NCI-H748 treated with DMSO at 0.1 percent for 48 hours (cell line): ENCODE measurements at regions not wholly inside any gene's neighbourhood (a gene's known extent, or its start where the extent isn't known, plus 50 kb on each side); places are given as distances from the start of the nearest gene placed in this dataset.
"Not testable (repeated sequence)": the region's sequence is repeated elsewhere in the genome, so short reads cannot be mapped to it uniquely, and the experiment has no call there.

Experiments used
- DNase-seq: peaks from one replicate; lab custom pipeline; 2025; lab: John Stamatoyannopoulos, UW

GRCh38 chrX:140163371-140164159 is 198.2 kb upstream of the CXorf66 start:
- DNase-seq, result no peak

DNA sequence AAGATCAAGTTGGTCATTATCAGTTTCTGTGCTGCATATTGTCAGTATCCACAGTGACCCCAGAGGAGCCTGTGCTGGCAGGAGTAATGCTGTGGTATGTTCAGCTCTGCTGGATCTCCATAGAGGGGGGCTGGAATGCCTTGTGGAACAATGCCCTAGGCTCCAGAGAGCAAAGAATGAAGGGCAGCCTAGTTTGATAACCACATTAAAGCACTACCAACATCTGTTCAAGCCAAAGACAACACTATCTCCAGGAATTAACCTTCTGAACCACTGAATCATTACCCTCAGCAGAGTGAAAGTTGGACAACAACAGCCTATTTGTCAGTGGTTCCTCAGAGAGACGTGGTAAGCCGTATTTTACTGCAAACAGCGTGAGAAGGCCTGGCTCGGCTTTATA is 192.3 kb upstream of the CXorf66 start:
- no peak for DNase-seq

DNA sequence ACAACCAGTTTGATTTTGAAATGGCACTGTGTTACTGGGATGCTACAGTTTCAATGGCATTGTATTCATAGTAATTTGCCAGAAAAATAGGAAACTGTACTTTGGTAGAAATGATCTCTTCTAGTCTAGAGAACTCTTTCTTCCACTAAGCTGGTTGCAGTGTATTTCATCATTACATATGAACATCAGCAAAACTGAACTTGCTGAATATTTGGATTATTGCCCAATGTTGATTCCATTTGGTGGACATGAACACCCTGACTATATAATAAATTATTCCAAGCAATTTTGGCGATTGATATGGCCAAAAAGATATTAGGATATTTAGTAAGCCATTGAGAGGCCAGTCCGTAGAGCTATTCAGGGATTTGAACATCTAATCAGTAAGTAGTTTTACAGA is 191.8 kb upstream of the CXorf66 start:
- no peak for DNase-seq

- no peak for DNase-seq
These were observed 186.0 kb upstream of the CXorf66 start for GRCh38 chrX:140151316-140151715.

DNA sequence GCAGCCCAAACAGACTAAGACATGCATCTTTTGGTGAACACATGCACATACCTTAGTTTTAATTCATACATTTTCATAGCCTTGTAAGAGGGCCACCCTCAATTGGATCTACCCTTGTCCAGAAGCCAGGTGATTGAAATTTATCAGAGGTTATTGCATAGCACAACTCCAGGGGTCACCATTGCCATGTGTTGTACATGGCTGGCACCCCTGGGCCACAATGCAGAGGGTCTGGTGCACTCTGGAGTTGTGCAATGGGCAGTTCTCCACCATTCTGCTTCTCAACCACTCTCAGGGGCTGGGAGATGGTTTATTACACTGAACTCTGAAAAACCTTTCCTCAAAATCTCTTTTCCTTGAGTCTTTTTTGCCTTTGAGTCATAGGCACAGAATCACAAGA is 184.4 kb upstream of the CXorf66 start:
- no peak for DNase-seq

DNA sequence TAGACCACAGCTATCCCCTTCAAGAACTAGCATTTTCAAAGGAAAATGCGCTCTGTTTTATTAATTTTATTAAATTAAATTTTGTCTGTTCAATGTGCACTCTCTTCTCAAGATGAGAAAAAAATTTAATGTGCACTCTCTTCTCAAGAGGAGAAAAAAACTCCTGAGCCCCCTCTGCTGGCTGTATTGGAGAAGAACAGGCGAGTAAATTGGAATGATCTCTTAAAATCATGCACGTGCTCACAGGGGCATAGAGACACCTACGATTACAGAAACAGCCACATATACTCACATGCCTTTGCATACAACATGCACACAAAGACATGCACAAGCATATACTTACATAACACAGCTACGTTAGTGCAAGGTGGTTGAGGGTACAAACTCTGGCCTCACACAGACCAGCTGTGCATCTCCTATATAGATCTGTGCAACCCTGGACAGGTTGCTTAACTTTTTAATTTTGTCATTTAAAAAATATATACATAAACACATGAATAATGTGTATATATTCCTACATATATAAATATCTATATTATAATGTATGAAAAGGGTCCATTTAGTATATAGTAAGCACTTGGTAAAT is 176.2 kb upstream of the CXorf66 start:
- DNase-seq, result peak; percentile 13

DNA sequence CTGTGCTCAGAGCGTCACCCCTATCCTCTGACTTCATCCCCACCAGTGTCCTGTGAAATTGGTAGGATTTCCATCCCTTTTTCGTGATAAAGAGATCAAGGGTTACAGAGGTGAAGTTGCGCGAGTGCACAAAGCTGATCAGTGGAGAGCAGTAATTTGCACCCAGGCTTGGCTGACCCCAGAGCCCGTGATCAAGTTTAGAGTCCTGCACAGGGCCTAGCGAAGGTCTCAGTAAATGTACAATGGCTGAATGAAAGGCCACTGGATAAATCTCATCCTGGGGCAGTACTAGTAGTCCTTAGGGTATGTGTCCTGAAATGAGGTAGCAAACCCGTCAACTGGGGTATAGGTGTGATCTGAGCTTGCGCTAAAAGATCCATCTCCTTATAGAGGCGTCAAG is 173.2 kb upstream of the CXorf66 start:
- DNase-seq, result not testable (repeated sequence)

GRCh38 chrX:140138065-140138464 is 172.7 kb upstream of the CXorf66 start:
- DNase-seq, result not testable (repeated sequence)

GRCh38 chrX:140132937-140133336 is 167.6 kb upstream of the CXorf66 start:
- DNase-seq, result no peak

- no peak for DNase-seq
These were observed 158.1 kb upstream of the CXorf66 start for GRCh38 chrX:140123446-140123845.

DNA sequence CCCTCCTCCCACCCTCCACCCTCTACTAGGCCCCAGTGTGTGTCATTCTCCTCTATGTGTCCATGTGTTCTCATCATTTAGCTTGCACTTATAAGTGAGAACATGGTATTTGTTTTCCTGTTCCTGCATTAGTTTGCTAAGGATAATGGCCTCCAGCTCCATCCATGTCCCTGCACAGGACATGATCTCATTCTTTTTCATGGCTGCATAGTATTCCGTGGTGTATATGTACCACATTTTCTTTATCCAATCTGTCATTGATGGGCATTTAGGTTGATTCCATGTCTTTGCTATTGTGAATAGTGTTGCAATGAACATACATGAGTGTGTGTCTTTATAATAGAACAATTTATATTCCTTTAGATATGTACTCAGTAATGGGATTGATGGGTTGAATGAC is 148.7 kb upstream of the CXorf66 start:
- not testable (repeated sequence) for DNase-seq

- no peak for DNase-seq
These were observed 144.8 kb upstream of the CXorf66 start for GRCh38 chrX:140110081-140110650.

DNA sequence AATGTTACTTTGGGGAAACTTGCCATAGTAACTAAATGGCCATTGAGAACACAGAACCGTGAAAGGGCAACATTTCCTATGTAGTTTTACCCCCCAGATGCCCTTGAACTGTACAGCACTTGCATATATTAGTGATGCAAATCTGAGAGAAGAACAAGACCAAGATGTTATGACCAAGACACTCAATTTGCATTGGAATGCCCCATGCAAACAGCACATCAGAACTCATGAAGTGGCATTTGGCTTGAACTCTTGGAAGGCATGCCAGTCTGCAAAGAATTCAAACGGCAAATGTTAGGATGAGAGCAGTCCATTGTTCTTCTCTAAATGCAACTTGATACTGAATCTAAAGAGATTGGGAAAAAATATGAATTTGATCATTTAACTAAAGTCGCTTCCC is 139.4 kb upstream of the CXorf66 start:
- DNase-seq, result no peak

DNA sequence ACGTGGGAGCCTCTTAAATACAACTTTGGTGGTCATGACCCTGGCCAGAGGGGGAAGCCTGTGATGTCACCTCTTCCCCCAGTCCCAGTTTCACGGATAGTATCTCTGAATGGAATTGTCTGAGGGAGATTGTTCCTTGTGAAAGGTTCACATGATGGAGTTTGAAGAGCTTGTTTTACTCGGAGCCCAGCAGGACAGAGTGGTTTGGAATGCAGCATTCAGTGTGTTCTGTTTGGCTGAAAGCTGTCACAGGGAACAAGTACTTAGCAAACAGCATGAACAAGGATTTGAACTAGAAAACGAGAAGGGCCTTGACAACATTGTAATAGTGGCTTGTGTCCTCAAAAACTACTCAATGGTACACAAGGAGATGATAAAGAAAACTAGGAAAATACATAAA is 133.9 kb upstream of the CXorf66 start:
- no peak for DNase-seq

DNA sequence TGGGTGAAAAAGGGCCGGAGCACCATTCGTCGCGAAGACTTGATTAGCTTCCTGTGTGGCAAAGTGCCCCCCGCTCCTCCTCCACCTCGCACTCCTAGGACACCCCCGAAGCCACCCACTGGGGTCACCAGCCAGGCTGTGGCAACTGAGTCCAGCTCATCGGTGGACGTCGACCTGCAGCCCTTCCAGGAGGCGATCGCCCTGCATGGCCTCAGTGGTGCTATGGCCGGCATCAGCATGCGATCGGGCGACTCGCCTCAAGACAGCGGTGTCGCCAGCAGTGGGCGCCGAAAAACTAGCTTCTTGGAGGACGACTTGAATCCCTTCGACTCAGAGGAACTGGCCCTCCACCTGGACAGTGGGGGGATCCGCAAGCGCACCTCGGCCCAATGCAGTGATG is 126.8 kb upstream of the CXorf66 start:
- DNase-seq, result no peak

- no peak for DNase-seq
These were observed 126.0 kb upstream of the CXorf66 start for GRCh38 chrX:140091125-140091886.

- no peak for DNase-seq
These were observed 125.4 kb upstream of the CXorf66 start for GRCh38 chrX:140090800-140091124.

DNA sequence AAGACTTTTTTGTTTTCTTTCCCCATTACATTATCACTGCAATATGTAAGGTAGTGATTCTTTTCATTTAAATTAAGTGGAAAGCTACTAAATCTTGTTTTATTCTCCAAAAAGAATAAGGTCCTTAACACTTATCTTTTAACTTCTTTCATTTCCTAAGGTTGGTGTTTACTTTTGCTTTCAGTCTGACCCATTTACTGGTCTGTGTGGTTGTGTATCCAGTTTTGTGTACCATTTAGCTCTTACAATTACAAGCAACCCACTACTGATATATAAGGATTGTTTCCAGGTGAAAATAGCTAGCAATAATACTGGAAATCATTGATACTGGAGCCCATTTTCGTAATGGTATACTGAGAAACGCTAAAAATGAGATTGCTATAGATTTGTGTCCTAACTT is 123.1 kb upstream of the CXorf66 start:
- DNase-seq, result no peak

GRCh38 chrX:140087875-140088274 is 122.6 kb upstream of the CXorf66 start:
- DNase-seq, result no peak

DNA sequence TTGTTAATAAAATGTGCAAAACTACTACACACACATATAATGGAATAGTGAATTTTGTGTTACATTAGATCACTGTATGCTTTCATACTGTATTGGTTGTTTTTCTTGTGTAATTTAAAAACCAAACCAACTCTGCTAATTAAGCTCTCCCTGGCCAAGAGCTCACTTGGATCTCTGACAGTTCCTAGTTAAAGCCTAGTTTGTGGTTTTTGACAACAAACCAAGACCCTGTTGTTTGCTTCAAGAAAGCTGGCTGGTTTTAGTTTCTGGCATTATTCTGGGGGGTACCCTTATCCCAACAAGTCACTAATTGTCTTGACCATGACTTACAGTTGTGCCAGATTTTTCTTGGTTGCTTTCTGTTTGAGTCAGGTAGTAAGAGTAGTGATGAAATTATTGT is 121.4 kb upstream of the CXorf66 start:
- no peak for DNase-seq

DNA sequence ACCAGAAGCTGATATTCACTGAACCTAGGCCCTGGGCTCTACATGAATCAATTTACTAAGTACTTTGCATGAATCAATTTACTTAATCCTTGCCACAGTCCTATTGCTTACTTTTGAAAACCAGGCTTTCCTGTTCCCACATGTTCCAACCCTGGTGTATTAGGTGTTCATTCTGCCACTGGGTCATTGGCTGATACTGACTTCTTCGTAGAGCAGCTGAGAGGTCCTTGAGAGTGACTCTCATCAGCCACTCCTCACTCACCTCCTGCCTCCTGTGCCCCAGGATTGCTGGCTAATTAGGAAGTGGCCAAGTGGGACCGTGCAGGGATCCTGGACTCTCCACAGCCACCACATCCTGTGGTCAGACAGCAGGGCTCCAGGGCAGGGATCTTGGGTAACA is 109.5 kb upstream of the CXorf66 start:
- DNase-seq, result not testable (repeated sequence)

DNA sequence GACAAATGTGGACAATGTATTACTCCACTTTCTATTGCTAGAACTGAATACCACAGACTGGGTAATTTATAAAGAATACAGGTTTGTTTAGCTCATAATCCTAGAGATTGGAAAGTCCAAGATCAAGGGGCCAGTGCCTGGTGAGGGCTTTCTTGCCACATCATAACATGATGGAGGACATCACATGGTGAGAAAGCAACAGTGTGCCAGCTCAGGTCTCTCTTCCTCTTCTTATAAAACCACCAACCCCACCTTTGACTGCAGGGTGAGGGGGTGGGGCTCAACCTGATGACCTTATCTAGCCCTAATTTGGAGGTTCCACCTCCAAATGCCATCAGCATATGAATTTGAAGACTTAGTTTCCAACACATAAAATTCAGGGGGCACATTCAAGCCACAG is 105.7 kb upstream of the CXorf66 start:
- DNase-seq, result no peak
